Tibial nerve (tissue), 4 donors: ENCODE measurements at regions not wholly inside any gene's neighbourhood (a gene's known extent, or its start where the extent isn't known, plus 50 kb on each side); places are given as distances from the start of the nearest gene placed in this dataset.

Experiments used
- EP300 ChIP-seq, 2 donors: sonication (generic); formaldehyde crosslinking; IDR thresholded peaks; one replicate each; pipeline ENCODE4 v1.6.1; 2017; ENCODE audit warnings: antibody characterized with exemption in 2 of 2, mild to moderate bottlenecking in 1 of 2
- POLR2A ChIP-seq, 2 donors: fragments of 450-650 bp; IDR thresholded peaks; one replicate each; pipeline ENCODE4 v1.6.1; 2017; ENCODE audit warnings: antibody characterized with exemption in 2 of 2, mild to moderate bottlenecking in 2 of 2, moderate library complexity in 2 of 2
- TF ChIP-seq, protein P1 (sequence below), 5 experiments: fragments of 200-600 bp in 3 of 5; fragments of 450-650 bp in 2 of 5; sonication (generic) in 3 of 5; IDR thresholded peaks; one replicate each; pipeline ENCODE4 v1.5.1; 2016 to 2019; ENCODE audit warnings: antibody characterized with exemption in 5 of 5, mild to moderate bottlenecking in 3 of 5, moderate library complexity in 2 of 5

- TF ChIP-seq, protein P1, sequence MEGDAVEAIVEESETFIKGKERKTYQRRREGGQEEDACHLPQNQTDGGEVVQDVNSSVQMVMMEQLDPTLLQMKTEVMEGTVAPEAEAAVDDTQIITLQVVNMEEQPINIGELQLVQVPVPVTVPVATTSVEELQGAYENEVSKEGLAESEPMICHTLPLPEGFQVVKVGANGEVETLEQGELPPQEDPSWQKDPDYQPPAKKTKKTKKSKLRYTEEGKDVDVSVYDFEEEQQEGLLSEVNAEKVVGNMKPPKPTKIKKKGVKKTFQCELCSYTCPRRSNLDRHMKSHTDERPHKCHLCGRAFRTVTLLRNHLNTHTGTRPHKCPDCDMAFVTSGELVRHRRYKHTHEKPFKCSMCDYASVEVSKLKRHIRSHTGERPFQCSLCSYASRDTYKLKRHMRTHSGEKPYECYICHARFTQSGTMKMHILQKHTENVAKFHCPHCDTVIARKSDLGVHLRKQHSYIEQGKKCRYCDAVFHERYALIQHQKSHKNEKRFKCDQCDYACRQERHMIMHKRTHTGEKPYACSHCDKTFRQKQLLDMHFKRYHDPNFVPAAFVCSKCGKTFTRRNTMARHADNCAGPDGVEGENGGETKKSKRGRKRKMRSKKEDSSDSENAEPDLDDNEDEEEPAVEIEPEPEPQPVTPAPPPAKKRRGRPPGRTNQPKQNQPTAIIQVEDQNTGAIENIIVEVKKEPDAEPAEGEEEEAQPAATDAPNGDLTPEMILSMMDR (IDR thresholded peaks at IDR 0.05), result no peak
- TF ChIP-seq POLR2A (IDR thresholded peaks at IDR 0.05), result no peak
- TF ChIP-seq EP300 (IDR thresholded peaks at IDR 0.05), result no peak
These were observed 333.8 kb upstream of the RBMY1B start for GRCh38 chrY:21177306-21177800.
